HepG2 (cell line): ENCODE measurements at regions not wholly inside any gene's neighbourhood (a gene's known extent, or its start where the extent isn't known, plus 50 kb on each side); places are given as distances from the start of the nearest gene placed in this dataset.

ENCODE experiments used
- ATAC-seq: fragments of 200-7000 bp; cut with Tn5 transposase; 3 replicates; pipeline ENCODE4 v1.9.1; 2020; ENCODE audit warnings: mild to moderate bottlenecking, moderate library complexity
- BruUV-seq: library from RNA; stranded (reverse); fragments of 400-500 nt; replicated peaks from 2 replicates; lab custom pipeline; 2021; lab: Mats Ljungman, UMichigan
- CTCF ChIA-PET: fragments of 300-600 bp; formaldehyde crosslinking; extraction: SDS; loops from one replicate; lab custom pipeline; 2021; ENCODE audit warnings: low total read pairs, inconsistent platforms, low intra/inter-chr PET ratio; lab: Yijun Ruan, JAX
- POLR2A ChIA-PET: fragments of 350-600 bp; sonication (Branson Sonifier 250); formaldehyde crosslinking; loops from one replicate; lab custom pipeline; 2020; ENCODE audit warnings: antibody characterized with exemption, inconsistent platforms; lab: Yijun Ruan, JAX
- DNase-seq: peaks from one replicate; pipeline ENCODE4 v3.0.0-alpha.2; 2015; ENCODE audit warnings: low spot score
- FAIRE-seq: peaks from 3 replicates; lab custom pipeline; 2011; peaks lifted over from hg19 to GRCh38; lab: Jason Lieb, UNC
- H2AFZ ChIP-seq: one replicate; pipeline ENCODE4 v1.6.1; 2011; ENCODE audit warnings: low read length, inconsistent platforms
- H3K27ac ChIP-seq: fragments of 300-600 bp; 3 replicates; pipeline ENCODE4 v1.8.0; 2011; ENCODE audit warnings: mixed run types, mild to moderate bottlenecking, mixed read lengths, low read length, inconsistent platforms; ENCODE audit not compliant: insufficient read depth; ENCODE audit errors: extremely low read length
- H3K27me3 ChIP-seq, 2 experiments: fragments of 200-600 bp in 1 of 2; 2 replicates in 1 of 2; 3 replicates in 1 of 2; pipeline versions ENCODE4 v1.6.0 to v1.8.0; 2011; ENCODE audit warnings: low read length in 2 of 2, mild to moderate bottlenecking in 2 of 2, moderate library complexity in 2 of 2, inconsistent platforms in 1 of 2; ENCODE audit not compliant: insufficient read depth in 2 of 2, control insufficient read depth in 1 of 2
- H3K36me3 ChIP-seq, 2 experiments: fragments of 200-600 bp in 1 of 2; replicated peaks in 1 of 2; 2 replicates in 1 of 2; 3 replicates in 1 of 2; pipeline versions ENCODE4 v1.5.1 to v1.8.0; 2011; ENCODE audit warnings: low read length in 2 of 2, inconsistent platforms in 1 of 2; ENCODE audit not compliant: insufficient read depth in 2 of 2, control insufficient read depth in 1 of 2
- H3K4me1 ChIP-seq: 2 replicates; pipeline ENCODE4 v1.5.1; 2012; ENCODE audit warnings: low read length, inconsistent platforms; ENCODE audit not compliant: insufficient read depth
- H3K4me2 ChIP-seq: 2 replicates; pipeline ENCODE4 v1.6.0; 2011; ENCODE audit warnings: low read depth, low read length, inconsistent platforms
- H3K4me3 ChIP-seq, 3 experiments: fragments of 200-600 bp in 1 of 3; sonication (generic), shearing (Covaris generic) in 1 of 3; replicated peaks in 1 of 3; 2 replicates each; pipeline ENCODE4 v1.5.1; 2011 to 2016; ENCODE audit warnings: low read length in 3 of 3, inconsistent platforms in 2 of 3, low read depth in 2 of 3, mild to moderate bottlenecking in 2 of 3, control low read depth in 1 of 3, mixed read lengths in 1 of 3; ENCODE audit not compliant: insufficient read depth in 1 of 3
- H3K79me2 ChIP-seq: one replicate; pipeline ENCODE4 v1.6.1; 2011; ENCODE audit warnings: low read length, inconsistent platforms; ENCODE audit not compliant: insufficient read depth
- H3K9ac ChIP-seq: 2 replicates; pipeline ENCODE4 v1.6.0; 2011; ENCODE audit warnings: mild to moderate bottlenecking, low read depth, low read length, inconsistent platforms; ENCODE audit not compliant: insufficient read depth
- H3K9me3 ChIP-seq: 2 replicates; pipeline ENCODE4 v1.5.1; 2012; ENCODE audit warnings: mild to moderate bottlenecking, low read length
- H4K20me1 ChIP-seq: 2 replicates; pipeline ENCODE4 v1.6.0; 2011; ENCODE audit warnings: inconsistent platforms, mild to moderate bottlenecking, low read length, moderate library complexity; ENCODE audit not compliant: insufficient read depth
- AHR ChIP-seq: IDR thresholded peaks from 2 replicates; pipeline ENCODE4 v1.6.1; 2018; ENCODE audit warnings: missing genetic modification reagents, missing compliant biosample characterization
- JUNB ChIP-seq: sonication (generic); formaldehyde crosslinking; IDR thresholded peaks from 2 replicates; pipeline ENCODE4 v1.8.0; 2022; ENCODE audit warnings: missing genetic modification reagents, mild to moderate bottlenecking, borderline replicate concordance
- KLF16 ChIP-seq, 2 experiments: sonication (generic) in 1 of 2; formaldehyde crosslinking in 1 of 2; IDR thresholded peaks; 2 replicates each; pipeline versions ENCODE4 v1.6.1 to v1.8.0; 2016 to 2023; ENCODE audit warnings: missing genetic modification reagents in 2 of 2, missing compliant biosample characterization in 1 of 2
- NAIF1 ChIP-seq: sonication (generic); formaldehyde crosslinking; IDR thresholded peaks from 2 replicates; pipeline ENCODE4 v1.5.0; 2020; ENCODE audit warnings: mild to moderate bottlenecking, missing genetic modification reagents, borderline replicate concordance
- WIZ ChIP-seq: sonication (generic); formaldehyde crosslinking; IDR thresholded peaks from 2 replicates; pipeline ENCODE4 v1.5.1; 2020; ENCODE audit warnings: mild to moderate bottlenecking, missing genetic modification reagents
- ZBTB3 ChIP-seq: sonication (generic); formaldehyde crosslinking; IDR thresholded peaks from 2 replicates; pipeline ENCODE4 v1.4.0; 2020; ENCODE audit warnings: low read depth, mild to moderate bottlenecking, moderate library complexity, missing genetic modification reagents, borderline replicate concordance
- ZNF550 ChIP-seq: sonication (generic); formaldehyde crosslinking; IDR thresholded peaks from 2 replicates; pipeline ENCODE4 v1.4.0; 2020; ENCODE audit warnings: mild to moderate bottlenecking, missing genetic modification reagents, borderline replicate concordance
- ZNF772 ChIP-seq: sonication (generic); formaldehyde crosslinking; IDR thresholded peaks from 2 replicates; pipeline ENCODE4 v1.5.0; 2020; ENCODE audit warnings: mild to moderate bottlenecking, missing genetic modification reagents
- WGBS: methylation state at CpG from one replicate; pipeline ENCODE4 v1.1.6; 2017; ENCODE audit warnings: low lambda C conversion rate; 5-methylcytosine and 5-hydroxymethylcytosine counted together
- in situ Hi-C: cut with HindIII; loops from 2 replicates; pipeline ENCODE4 v1.10.0; 2017; ENCODE audit warnings: low pct_unique_long_range_greater_than_20kb; ENCODE audit not compliant: extremely low pct_ligation_motif_present
- intact Hi-C: fragments of 100-400 bp; cut with micrococcal nuclease; formaldehyde crosslinking; loops from one replicate; pipeline ENCODE4 v1.10.0; 2022; ENCODE audit not compliant: unreplicated experiment
- TF ChIP-seq, protein P1 (sequence below): sonication (generic); formaldehyde crosslinking; IDR thresholded peaks from 2 replicates; pipeline ENCODE4 v1.4.0; 2020; ENCODE audit warnings: missing genetic modification reagents, mild to moderate bottlenecking, borderline replicate concordance
- TF ChIP-seq, protein P2 (sequence below), 2 experiments: fragments of 450-650 bp in 1 of 2; sonication (generic) in 1 of 2; formaldehyde crosslinking; IDR thresholded peaks; 2 replicates each; pipeline versions ENCODE4 v1.5.0 to v1.8.0; 2020 to 2022; ENCODE audit warnings: mild to moderate bottlenecking in 1 of 2, missing genetic modification reagents in 1 of 2

DNA sequence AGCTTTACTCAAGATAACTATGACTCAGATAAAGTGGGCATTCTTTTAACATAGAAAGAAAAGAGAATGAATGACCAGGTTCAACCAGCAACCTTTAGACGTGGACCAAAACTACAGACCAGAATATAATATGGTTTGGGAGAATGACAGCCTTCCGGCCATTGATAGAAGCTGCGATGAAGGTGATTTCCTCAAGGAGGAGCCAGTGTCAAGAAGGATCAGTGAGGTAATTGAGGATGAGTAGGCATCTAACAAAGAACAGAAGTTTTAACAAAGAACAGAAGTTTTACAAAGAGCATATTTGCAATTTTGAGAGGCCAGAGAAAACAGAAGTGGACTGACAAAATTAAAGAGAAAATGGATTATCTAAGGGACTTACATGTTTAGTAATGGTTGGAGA lies 289.0 kb upstream of the AGTR1 start:
- Histone ChIP-seq H3K9me3 (peaks cover 15% of the 10 kb centered on the region; the same call in 1 of the 2 replicates), H4K20me1 (no peaks in the 10 kb centered on the region), H3K27me3 (no peaks in the 10 kb centered on the region), H3K4me1 (no peaks in the 10 kb centered on the region), H3K79me2 (no peaks in the 10 kb centered on the region), H3K9ac (no peak overlapping the region), H3K36me3 (no peaks in the 10 kb centered on the region), H3K4me3 (no peak overlapping the region), H3K4me2 (no peak overlapping the region), H3K27ac (no peak overlapping the region), H2AFZ (no peak overlapping the region)
- ChIA-PET POLR2A (no interaction called here), CTCF (no interaction called here)
- in situ Hi-C loops, result no loop called here
- WGBS, result 42% methylated on average over 3 of the region's 3 CpGs
- DNase-seq (no peak), ATAC-seq (no peak), FAIRE-seq (no peak)
- TF ChIP-seq, protein P1, sequence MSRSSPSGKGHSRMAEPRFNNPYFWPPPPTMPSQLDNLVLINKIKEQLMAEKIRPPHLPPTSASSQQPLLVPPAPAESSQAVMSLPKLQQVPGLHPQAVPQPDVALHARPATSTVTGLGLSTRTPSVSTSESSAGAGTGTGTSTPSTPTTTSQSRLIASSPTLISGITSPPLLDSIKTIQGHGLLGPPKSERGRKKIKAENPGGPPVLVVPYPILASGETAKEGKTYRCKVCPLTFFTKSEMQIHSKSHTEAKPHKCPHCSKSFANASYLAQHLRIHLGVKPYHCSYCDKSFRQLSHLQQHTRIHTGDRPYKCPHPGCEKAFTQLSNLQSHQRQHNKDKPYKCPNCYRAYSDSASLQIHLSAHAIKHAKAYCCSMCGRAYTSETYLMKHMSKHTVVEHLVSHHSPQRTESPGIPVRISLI, result no peak
- TF ChIP-seq WIZ (CRISPR knock-in tag) (no peak), ZNF772 (no peak), KLF16 (CRISPR knock-in tag; IDR thresholded peaks at IDR 0.05) (no peak), ZBTB3 (CRISPR knock-in tag) (no peak), NAIF1 (CRISPR knock-in tag) (no peak), JUNB (CRISPR knock-in tag) (no peak), AHR (CRISPR knock-in tag) (no peak), ZNF550 (CRISPR knock-in tag) (no peak)
- TF ChIP-seq, protein P2, sequence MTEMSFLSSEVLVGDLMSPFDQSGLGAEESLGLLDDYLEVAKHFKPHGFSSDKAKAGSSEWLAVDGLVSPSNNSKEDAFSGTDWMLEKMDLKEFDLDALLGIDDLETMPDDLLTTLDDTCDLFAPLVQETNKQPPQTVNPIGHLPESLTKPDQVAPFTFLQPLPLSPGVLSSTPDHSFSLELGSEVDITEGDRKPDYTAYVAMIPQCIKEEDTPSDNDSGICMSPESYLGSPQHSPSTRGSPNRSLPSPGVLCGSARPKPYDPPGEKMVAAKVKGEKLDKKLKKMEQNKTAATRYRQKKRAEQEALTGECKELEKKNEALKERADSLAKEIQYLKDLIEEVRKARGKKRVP (CRISPR knock-in tag; IDR thresholded peaks at IDR 0.05), result no peak
- intact Hi-C loops, result no loop called here
- no TSS peak for BruUV-seq
